A673 (cell line): ENCODE measurements at regions not wholly inside any gene's neighbourhood (a gene's known extent, or its start where the extent isn't known, plus 50 kb on each side); places are given as distances from the start of the nearest gene placed in this dataset.

Experiments
- EZH2 ChIP-seq: fragments of 200-600 bp; sonication (generic); IDR thresholded peaks from 2 replicates; pipeline ENCODE4 v1.6.1; 2017; ENCODE audit warnings: borderline replicate concordance, low read depth, mild to moderate bottlenecking, mixed read lengths, antibody characterized with exemption, low read length; ENCODE audit not compliant: poor library complexity, severe bottlenecking
- TF ChIP-seq, protein P1 (sequence below): fragments of 300-800, 200-600 bp; sonication (generic); conservative IDR thresholded peaks from 2 replicates; pipeline ENCODE4 v1.5.1; 2017; ENCODE audit warnings: low read depth, mild to moderate bottlenecking, antibody characterized with exemption, low read length, moderate library complexity, mixed read lengths

- TF ChIP-seq, protein P1, sequence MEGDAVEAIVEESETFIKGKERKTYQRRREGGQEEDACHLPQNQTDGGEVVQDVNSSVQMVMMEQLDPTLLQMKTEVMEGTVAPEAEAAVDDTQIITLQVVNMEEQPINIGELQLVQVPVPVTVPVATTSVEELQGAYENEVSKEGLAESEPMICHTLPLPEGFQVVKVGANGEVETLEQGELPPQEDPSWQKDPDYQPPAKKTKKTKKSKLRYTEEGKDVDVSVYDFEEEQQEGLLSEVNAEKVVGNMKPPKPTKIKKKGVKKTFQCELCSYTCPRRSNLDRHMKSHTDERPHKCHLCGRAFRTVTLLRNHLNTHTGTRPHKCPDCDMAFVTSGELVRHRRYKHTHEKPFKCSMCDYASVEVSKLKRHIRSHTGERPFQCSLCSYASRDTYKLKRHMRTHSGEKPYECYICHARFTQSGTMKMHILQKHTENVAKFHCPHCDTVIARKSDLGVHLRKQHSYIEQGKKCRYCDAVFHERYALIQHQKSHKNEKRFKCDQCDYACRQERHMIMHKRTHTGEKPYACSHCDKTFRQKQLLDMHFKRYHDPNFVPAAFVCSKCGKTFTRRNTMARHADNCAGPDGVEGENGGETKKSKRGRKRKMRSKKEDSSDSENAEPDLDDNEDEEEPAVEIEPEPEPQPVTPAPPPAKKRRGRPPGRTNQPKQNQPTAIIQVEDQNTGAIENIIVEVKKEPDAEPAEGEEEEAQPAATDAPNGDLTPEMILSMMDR, result no peak
- no peak for TF ChIP-seq EZH2
These were observed 174.1 kb upstream of the PRICKLE1 start for GRCh38 chr12:42763682-42764081.
